RKO (cell line): ENCODE measurements at regions not wholly inside any gene's neighbourhood (a gene's known extent, or its start where the extent isn't known, plus 50 kb on each side); places are given as distances from the start of the nearest gene placed in this dataset.

Experiments used
- DNase-seq: peaks from one replicate; pipeline ENCODE4 v3.0.0-alpha.2; 2016; ENCODE audit warnings: low spot score

DNA sequence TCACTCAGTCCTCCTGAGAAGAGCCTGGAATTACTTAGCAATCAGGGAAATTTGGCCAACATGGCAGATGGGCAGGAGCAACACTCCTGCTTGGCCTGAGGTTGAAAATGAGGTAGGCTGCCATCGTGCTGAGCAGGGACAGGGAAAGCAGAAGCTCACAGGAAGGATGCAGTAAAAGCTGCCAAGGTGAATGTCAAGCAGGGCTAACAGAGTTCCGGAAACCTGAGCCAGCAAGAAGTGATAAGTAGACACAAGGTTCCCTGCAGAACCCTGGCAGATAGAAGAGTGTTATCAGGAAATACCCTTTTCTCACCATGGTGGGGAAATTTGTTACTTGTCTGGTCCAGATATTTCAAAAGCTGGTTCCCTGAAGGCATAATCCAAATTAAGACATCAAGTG lies 454.3 kb upstream of the MEX3C start:
- DNase-seq, result no peak

DNA sequence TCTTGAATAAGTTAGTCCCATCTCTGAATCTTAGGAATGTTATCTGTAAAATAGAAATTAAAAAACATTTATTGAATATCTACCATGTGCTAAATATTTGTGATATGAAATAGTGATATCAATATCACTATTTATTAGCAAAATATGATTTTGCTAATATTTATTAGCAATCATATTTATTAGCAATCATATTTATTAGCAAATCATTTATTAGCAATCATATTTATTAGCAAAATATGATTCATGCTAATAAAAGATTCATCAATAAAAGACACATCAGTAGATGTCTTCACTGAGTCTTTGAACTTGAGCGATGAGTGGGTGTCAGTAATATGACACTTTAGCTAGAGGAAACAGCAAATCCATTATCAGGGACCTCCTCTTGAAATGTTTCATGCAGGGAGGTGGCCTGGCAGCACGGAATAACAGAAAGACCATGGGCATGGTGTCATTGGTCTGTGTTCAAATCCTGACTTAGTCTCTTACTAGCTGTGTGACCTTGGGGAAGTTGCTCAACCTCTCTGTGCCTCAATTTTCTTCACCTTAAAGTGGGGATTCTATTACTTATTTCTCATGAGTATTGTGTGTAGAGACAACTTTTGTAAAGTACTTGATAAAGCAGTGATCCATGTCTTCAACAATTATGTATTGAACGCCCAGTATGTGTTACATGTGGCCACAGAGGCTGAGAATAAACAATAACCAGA lies 456.2 kb upstream of the MEX3C start:
- no peak for DNase-seq

DNA sequence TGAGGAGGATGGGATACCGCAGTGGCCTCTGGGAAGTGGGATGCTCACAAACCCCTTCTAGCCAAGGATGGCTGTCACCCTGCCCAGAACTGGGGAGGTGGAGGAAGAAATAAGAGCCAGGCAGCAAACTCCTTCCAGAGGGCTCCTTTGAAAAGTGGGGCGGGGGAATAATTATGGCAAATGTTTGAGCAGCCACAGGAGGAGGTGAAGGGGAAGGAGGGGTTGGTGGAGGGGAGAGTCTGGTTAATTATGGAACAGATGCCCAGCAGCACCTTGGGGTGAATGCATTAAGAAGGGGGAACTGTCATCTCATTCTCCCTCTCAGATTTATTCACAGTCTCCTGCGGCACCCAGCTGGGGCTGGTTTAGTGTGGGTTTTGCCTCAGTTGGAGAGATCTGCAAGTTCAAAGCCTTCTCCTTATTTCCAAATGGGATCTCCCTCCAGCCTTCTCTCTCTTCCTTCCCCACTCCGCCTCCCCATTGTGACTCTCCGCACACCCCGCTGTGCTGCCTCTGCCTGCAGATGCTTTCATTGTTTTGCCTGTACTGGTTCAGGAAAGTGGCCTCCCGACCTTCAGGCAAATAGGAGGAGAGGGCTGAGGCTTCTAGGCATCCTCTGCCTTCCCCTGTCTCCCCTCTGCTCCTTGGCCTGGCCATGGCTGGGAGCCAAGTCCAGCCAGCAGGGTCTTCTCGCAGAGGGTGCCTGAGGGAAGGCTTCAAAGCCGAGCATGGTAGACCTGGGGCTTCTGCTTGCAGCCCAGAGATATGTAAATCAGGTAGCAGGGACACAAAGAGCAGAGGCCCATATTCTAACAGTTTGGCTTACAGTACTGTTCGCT lies 457.2 kb upstream of the MEX3C start:
- DNase-seq, result no peak

DNA sequence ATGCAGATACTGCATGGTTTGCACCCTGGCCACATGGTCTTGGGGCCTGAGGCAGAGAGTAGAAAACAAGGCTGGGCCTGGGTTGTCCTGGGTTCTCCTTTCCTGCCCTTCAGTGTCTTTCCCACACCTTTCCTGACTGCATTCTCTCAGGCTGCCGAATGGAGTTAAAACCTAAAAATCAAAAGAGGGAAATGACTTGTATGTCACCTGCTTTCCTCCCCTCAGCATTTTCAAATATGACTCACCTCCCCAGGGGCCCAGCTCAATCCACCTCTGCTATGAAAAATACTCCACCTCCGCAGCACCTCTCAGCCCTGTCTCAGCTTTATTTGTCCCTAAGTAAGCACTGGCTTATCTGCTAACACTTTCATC lies 457.8 kb upstream of the MEX3C start:
- no peak for DNase-seq

DNA sequence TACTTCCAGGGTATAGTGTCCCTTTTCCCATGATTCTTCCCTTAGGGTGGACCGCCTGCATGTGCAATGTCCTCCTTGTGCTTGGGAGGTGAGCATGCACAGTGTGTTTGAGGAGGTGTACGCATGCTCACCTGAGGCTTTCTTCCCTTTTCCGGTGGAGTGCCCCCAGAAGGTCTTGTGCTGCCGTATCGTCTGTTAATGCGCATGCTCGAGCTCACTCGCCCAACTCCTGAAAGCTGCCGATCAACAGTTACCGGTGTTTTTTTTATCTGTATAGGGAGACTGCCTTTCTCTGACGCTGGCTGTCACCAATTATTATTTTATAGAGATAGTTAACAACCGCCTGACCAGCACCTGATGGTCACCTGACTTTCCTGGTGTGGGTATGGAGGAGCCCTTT lies 458.8 kb upstream of the MEX3C start:
- DNase-seq, result no peak

DNA sequence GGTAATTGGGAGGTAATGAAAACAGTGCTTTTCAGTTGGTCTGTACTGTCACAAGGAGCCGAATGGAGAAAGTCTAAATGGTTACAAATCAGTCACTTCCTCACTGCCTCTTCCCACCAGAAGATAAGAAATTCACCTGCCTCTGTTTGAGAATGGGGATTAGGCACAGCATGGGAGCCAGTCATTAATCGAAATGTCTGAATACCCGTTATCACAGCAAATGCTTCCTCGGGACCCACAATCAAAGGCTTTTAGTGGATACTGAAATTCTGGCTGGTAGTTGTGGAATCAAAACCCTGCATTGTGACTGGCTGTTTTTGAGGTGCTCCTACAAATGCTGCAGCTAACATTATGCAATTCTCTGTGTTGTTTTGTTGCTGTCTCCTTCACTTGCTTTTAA lies 461.0 kb upstream of the MEX3C start:
- no peak for DNase-seq

DNA sequence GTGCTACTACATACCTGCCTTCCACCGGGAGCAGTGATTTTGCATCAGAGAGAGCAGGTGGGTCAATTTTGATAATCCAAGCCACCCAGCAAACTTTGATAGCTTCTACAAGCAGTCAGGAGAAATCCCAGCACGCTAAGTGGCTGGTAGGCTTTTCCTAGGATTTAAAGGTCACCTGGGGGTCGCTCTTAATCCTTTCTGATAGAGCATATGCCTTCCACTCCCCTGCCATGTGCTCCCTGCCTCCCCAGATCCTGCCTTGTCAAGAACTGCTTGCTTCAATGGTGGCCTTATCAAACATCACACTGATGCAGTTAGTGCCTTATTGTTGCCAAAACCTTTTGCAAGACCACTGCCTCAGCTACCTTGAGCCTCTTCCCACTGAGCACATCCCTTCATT lies 462.3 kb upstream of the MEX3C start:
- no peak for DNase-seq

DNA sequence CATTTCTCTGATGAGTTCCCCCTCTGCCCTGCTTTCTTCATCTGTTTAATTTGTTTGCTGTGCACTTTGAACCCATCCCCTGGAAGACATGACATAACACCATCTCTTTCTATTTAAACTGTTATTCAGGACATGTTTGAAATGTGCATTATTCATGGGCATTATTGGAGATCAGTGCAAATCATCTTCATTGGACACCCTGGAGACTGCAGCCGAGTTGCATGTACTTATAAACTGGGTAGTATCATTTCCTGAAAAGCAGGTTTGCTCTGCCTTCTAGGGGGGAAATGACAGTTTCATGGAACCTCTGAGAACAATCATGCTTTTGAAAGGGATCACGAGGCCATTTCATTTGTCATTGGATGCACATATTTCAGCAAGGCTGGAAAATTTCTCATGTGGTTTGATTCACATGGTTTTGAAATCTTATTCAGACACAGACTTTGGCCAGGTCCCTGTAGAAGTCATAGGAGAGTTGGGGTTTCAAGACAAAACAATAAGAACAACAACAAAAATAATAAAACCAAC lies 462.8 kb upstream of the MEX3C start:
- no peak for DNase-seq

DNA sequence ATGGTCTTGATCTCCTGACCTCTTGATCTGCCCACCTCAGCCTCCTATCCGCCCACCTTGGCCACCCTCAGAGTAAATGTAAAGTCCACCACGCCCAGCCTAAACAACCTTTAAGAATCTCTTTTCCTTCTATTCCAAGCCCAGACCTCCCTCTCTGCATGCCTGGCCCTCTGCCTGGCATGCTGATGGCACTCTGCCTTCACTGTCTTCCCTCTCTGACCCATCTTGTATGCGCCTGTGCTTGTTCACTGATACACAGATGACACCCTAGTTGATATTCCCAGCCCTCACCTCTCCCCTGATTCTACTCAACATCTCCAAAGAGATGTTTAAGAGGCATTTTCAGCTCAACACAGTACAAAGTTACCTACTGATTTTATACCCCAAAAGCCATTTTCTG lies 466.8 kb upstream of the MEX3C start:
- no peak for DNase-seq

DNA sequence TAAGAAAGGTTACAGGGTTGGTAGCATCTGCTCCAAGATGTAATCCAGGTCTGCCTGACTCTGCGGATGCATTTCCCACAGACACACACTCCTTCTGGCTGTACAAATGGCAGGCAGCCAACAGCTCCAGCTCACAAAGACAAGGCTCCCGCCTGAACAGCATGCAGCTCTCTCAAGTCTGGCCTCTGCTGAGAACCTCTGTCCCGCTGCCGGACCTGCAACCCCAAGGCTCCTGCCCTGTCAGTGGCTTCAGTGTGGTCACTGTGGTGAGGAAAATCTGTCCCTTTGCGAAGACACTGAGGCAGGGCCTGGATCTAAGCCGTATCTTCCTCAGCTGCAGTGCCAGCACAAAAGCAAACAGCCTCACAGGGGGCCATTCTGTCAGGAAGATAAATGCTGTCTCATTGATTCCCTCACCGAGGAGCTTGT lies 469.3 kb upstream of the MEX3C start:
- no peak for DNase-seq

DNA sequence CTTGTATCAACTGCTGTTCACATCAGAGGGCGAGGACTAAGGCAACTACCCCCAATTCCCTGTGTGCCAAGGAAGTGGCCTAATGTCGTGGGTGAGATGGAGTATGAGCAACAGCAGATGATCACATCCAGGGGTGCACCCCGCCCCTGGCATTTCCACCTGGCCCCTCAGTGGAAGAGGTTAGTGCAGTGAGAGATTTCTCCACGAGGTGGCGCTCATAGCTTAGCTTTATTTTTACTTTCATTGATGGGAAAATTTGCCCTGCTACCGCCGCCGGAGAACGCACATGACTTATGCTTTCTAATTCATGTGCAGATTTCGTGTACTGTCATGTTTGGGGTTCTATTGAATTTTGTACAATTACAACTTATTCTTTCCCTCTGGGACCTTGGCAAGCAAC lies 470.6 kb upstream of the MEX3C start:
- peak; percentile 65 for DNase-seq

DNA sequence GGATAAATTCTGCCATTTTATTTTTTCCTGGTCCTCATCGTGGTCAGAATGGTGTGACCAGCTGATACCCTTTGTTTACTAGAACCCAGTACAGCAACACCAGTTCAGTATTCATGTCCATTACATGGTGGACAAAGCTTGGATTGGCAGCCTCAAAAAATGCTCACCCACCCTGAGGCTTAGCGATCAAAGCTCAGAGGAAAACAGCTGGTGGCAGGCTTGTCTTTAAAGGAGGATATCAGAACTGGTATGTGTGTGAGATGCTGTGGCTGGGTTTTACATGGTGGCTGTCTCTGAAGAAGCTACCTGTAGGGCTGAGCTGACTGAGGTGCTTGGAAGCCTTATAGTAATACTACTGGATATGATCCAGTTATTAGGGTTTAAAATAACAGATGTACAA lies 471.1 kb upstream of the MEX3C start:
- DNase-seq, result no peak

DNA sequence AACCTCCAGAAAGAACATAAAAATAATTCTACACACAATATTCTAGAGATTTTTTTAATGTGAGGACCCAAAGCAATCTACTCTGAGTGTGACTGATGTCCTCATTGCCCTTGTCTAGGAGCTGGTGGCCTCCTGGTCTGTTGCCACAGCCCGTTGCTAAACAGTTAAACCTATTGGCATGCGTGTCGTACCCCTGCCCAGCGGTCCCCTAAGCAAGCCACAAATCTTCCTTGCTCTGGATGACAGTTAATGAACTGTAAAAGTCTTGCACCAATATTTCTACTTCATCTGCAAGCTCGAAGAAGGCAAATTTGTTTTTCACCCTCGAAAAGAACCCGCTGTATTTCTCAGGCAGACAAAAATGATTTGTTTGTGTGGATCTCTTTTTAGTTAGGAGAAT lies 489.1 kb upstream of the MEX3C start:
- no peak for DNase-seq

DNA sequence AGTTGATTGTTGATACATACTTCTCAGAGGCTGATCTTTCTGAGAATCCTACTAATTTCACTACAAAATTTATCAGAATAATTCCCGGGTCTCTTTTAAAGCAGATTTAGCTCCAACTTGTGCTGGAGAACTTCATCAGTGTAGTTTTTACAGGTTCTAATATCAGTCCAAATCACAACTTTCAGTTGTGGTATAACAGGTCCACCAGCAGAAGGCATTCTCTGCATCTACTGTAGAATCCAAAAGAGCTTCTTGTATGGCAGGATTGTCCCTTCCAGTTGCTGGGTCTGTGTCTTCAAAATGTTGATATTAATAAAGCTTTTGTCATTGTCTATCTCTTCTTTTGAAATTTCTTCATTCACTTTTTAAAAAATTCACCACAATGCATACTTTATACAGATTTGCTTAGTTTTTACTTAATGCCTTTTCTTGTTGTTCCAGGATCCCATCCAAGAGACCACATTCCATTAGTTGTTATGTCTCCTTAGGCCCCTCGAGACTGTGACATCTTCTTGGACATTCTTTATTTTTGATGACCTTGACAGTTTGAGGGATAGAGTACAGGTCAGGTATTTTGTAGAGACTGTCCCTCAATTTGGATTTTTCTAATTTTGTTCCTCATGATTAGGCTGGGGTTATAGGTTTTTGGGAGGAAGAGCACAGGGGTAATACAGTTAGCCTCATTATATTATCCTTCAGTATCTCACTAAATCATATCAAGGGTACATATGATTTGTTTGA lies 490.5 kb upstream of the MEX3C start:
- no peak for DNase-seq

DNA sequence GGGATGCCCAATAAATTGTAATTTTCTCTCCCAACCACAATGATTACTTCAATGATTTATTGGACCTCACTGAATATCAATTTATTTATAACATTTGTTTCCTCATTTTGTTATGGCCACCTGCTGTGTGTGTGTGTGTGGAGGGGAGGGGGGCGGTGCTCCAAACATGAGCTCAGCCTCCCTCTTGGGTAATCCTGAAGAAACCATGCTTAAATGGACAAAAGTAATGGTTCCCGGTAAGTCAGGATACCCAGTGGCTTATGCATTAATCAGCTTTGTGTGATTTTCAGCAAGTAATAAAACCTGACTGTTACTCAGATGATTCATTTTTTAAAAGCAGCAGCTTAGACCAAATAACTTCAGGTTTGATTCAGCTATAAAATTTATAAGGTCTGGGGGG lies 495.1 kb upstream of the MEX3C start:
- no peak for DNase-seq

DNA sequence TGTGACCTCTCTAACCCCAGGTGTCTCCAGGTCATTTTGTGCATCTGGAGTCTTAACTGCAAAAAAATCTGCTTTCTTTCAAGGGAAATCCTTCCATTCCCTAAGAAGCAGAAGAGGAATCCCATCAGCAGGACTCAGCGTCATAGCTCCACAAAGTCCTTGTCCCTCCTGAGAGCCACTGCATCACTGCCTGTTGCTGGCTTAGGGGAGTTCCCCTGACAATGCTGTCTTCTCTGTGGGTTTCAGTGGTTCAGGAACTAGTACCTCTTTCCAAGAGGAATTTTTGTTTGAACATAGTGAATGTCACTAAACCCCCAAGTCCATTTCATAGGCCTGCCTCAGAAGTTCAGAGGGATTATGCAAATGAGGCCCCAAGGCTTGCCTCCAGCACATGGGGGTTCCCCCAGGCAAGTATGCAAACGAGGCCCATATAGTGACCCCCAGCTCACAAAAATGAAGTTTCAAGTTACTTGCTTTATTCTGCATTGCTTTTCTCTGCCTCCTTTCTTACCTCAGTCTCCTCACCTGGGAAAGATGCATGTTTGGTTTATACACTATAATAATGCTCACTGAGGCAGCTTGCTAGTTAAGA lies 513.9 kb upstream of the MEX3C start:
- no peak for DNase-seq

DNA sequence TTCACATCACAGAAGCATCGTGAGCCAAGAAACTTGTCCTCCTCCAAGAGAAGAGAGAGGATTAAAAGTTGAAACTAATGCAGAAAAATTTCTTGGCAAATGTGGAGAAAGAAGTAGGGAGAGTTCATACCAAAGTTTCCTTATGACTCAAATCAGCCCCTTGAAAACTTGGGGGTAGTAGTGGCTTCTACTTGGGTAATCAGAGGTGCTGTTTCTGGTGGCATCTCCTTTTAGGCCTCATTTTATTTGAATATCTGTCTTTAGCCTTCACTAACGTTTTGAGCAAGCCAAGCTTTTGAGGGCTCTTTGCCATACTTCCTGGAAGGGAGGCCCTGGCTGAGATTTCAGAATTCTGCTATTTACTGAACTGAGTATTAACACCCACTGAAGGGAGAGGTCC lies 515.3 kb upstream of the MEX3C start:
- DNase-seq, result no peak

DNA sequence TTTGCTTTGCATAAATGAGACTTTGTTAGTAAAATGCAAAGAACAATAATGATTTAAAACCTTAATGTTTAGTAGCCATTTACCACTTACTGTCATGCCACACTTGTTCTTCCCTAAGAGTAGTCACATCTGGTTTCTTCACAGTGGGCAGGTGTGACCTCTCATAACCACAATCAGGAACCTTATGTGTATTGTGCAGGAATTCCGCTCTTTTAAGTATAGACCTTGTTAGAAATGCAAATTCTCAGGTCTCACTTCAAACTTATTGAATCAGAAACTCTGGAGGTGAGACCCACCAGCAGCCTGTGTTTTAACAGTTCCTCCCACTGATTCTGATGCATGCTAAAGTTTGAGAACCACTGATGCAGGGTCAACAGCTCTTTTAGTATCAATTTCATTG lies 518.8 kb upstream of the MEX3C start:
- no peak for DNase-seq

DNA sequence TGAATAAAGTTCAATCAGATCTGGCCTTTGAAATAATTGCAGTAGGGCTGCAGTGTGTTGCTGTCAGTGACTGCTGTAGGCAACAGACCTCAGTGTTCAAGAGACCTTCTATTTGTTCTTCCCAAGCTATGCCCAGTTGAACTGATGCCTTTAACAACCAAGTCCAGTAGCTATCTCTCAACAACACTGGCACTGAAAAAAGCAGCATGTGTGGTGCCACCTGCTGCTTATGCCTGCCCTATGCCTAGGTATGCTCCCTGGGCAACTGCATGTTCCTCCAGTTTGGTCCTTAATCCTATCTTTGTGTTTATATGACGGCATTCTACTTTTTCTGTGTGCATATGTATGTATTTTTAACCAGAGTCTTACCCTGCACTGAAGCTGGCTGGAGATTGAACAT lies 523.9 kb upstream of the MEX3C start:
- DNase-seq, result no peak

DNA sequence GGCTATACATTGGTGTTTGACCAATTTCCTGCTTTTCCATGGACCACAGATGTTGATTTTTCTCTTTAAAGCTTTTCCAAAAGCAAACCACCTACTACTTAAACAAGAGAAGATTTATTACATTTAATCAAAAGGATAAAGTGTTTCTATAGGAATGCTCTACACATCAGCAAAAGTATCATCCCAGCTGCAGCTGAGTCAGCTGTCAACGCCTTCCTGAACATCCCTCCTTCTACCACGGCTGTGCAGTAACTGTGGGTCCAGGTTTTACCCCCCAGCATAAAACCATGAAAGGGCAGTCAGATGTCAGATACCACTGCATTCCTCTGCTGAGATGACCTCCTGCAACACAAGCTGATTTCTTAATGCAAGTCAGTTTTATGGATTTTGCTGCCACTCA lies 524.5 kb upstream of the MEX3C start:
- no peak for DNase-seq

DNA sequence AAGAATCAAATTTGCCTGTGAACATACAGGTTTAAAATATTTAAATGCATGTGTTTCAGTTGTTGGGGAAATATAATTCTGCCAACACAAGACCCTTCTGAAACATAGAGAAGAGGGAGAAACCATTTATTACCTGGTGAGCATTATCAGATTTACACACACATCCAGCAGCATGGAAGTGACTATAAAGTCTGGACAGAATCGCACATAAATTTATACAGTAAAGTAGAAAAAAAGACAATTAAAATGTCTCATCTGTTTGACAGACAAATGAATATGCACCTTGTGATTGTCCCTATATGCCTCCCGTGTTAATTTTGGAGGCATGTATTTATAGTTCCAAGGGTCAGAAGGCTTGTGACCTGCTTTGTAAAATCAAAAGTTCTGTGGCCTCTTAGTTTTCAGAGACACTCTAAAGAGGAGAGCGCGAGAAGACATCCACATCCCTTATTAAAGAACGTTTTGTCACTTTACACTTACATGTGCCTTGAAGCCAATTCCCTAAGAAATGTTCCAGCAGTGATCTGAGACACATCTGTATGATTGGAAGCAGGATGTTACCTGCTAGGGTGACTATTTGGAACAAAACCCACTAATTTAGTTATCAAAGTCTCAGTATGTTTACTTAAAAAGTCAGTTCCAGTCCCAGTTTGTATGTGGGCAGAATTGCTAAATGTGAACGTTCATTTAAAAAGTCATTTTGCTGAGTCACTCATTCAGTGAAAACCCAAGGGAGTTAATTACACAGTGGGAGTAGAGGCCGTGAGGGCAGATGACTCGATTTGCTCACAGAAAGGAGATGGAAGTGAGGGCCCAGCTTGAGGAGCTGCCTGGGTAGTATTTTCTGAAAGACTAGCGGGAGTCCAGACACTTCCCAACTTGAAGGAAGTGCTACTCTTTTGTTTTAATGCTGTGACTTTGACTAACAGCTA lies 527.6 kb upstream of the MEX3C start:
- DNase-seq, result no peak
